ENCODE measurements at regions not wholly inside any gene's neighbourhood (a gene's known extent, or its start where the extent isn't known, plus 50 kb on each side); places are given as distances from the start of the nearest gene placed in this dataset.

DNA sequence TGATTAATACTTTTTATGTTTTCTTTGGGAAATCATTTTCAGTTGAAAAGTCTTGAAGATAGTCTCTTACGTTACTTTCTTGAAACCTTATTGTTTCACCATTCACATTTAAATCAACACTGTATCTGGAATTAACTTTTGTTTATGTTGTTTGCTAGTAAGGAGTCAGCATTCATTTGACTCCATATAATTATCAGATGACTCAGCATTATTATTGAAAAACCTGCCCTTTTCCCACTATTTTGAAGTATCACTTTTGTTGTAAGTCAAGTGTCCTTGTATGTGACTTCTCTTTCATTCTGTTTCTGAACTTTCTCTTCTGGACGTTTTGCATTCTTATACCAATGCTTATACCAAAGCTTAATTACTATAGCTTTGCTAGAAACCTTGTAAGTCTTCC, 186.1 kb upstream of the KLF12 start (continued):
- TF ChIP-seq MXD1 (CRISPR knock-in tag; IDR thresholded peaks at IDR 0.05; ENCODE audit: borderline replicate concordance, poor library complexity, severe bottlenecking) = no peak
- TF ChIP-seq NR3C1 (CRISPR knock-in tag; IDR thresholded peaks at IDR 0.05) = no peak
- TF ChIP-seq CSDE1 (IDR thresholded peaks at IDR 0.05) = no peak
- TF ChIP-seq MAFG (tag; conservative IDR thresholded peaks at IDR 0.05) = peak; percentile 41; the same call in 1 of the 2 replicates
- no peak for TF ChIP-seq KLF10 (CRISPR knock-in tag; IDR thresholded peaks at IDR 0.05)
- peak; percentile 60 for TF ChIP-seq MAFF (IDR thresholded peaks at IDR 0.05; ENCODE audit: low read length)
- TF ChIP-seq, protein P1, sequence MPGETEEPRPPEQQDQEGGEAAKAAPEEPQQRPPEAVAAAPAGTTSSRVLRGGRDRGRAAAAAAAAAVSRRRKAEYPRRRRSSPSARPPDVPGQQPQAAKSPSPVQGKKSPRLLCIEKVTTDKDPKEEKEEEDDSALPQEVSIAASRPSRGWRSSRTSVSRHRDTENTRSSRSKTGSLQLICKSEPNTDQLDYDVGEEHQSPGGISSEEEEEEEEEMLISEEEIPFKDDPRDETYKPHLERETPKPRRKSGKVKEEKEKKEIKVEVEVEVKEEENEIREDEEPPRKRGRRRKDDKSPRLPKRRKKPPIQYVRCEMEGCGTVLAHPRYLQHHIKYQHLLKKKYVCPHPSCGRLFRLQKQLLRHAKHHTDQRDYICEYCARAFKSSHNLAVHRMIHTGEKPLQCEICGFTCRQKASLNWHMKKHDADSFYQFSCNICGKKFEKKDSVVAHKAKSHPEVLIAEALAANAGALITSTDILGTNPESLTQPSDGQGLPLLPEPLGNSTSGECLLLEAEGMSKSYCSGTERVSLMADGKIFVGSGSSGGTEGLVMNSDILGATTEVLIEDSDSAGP (CRISPR knock-in tag; IDR thresholded peaks at IDR 0.05) = no peak
- no peak for TF ChIP-seq ZBTB7A (IDR thresholded peaks at IDR 0.05; ENCODE audit: borderline replicate concordance, control insufficient read depth, low read depth, low read length)
- no peak for TF ChIP-seq NEUROD1 (IDR thresholded peaks at IDR 0.05; ENCODE audit: borderline replicate concordance, low read depth, low read length, partially characterized antibody)
- no peak for TF ChIP-seq ZNF3 (CRISPR knock-in tag; IDR thresholded peaks at IDR 0.05)
- no peak for TF ChIP-seq LEF1 (IDR thresholded peaks at IDR 0.05)

DNA sequence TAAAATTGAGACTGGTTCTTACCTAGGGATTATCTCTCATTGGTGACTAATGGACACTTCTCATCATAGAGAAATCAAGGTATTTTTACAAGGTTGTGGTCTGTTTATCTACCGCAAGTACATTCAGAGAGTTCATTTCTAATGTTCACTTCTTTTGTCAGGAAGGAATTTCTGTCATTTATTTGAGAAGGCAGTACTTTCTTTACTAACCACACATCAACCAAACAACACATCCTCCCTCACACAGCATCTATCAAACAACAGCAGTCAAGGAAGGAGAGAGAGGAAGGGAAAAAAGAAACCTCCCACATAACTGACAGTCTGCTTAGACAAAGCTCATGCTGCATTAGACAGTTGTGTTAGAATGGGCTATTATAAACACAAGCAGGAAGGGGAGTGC, 182.3 kb upstream of the KLF12 start:
- Histone ChIP-seq H2AFZ (ENCODE audit: low read depth, low read length) (no peak overlapping the region), H4K20me1 (replicated peaks; ENCODE audit: control insufficient read depth, insufficient read depth, low read length) (no peaks in the 10 kb centered on the region), H3K9me1 (ENCODE audit: control insufficient read depth, insufficient read depth, low read length) (no peaks in the 10 kb centered on the region), H3K27ac (ENCODE audit: extremely low read depth, low read depth, low read length) (no peak overlapping the region), H3K4me1 (replicated peaks in 1 of 2; ENCODE audit: control insufficient read depth in 2 of 2, insufficient read depth in 2 of 2, low read length in 2 of 2) (no peaks in the 10 kb centered on the region), H3K4me2 (ENCODE audit: insufficient read depth, low read length) (no peak overlapping the region), H3K27me3 (ENCODE audit: control insufficient read depth in 2 of 2, insufficient read depth in 2 of 2, low read length in 2 of 2) (no peaks in the 10 kb centered on the region), H3K4me3 (no peak overlapping the region), H3K9ac (ENCODE audit: insufficient read depth in 1 of 2, low read depth in 2 of 2, low read length in 2 of 2) (no peak overlapping the region), H3K9me3 (replicated peaks; ENCODE audit: control insufficient read depth, insufficient read depth, low read depth, low read length) (no peaks in the 10 kb centered on the region), H3K79me2 (ENCODE audit: control insufficient read depth, insufficient read depth, low read length) (no peaks in the 10 kb centered on the region), H3K36me3 (ENCODE audit: control insufficient read depth, insufficient read depth, low read length) (no peaks in the 10 kb centered on the region)
- BruUV-seq (replicated peaks) = no TSS peak
- ATAC-seq = no peak
- in situ Hi-C loops (cut with MboI) (no loop called here), intact Hi-C loops (cut with micrococcal nuclease) (no loop called here)
- POLR2A ChIA-PET = no interaction called here
- no peak for FAIRE-seq
- WGBS (ENCODE audit: insufficient coverage, low coverage, missing lambda C conversion rate) = 0% methylated on average over 1 of the region's 1 CpG
- no peak for DNase-seq (ENCODE audit: extremely low read depth in 1 of 4, low spot score in 3 of 4)
- CTCF ChIA-PET (ENCODE audit: low intra/inter-chr PET ratio) = no interaction called here
- TF ChIP-seq, protein P2, sequence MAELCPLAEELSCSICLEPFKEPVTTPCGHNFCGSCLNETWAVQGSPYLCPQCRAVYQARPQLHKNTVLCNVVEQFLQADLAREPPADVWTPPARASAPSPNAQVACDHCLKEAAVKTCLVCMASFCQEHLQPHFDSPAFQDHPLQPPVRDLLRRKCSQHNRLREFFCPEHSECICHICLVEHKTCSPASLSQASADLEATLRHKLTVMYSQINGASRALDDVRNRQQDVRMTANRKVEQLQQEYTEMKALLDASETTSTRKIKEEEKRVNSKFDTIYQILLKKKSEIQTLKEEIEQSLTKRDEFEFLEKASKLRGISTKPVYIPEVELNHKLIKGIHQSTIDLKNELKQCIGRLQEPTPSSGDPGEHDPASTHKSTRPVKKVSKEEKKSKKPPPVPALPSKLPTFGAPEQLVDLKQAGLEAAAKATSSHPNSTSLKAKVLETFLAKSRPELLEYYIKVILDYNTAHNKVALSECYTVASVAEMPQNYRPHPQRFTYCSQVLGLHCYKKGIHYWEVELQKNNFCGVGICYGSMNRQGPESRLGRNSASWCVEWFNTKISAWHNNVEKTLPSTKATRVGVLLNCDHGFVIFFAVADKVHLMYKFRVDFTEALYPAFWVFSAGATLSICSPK (IDR thresholded peaks at IDR 0.05; ENCODE audit: borderline replicate concordance) = no peak
- TF ChIP-seq KDM5B (IDR thresholded peaks at IDR 0.05; ENCODE audit: insufficient replicate concordance, low read depth, low read length) = no peak

Measured in K562 (cell line).